ENCODE measurements at regions not wholly inside any gene's neighbourhood (a gene's known extent, or its start where the extent isn't known, plus 50 kb on each side); places are given as distances from the start of the nearest gene placed in this dataset.
"Not testable (repeated sequence)": the region's sequence is repeated elsewhere in the genome, so short reads cannot be mapped to it uniquely, and the experiment has no call there.

- not testable (repeated sequence) for H4K20me1 ChIP-seq (ENCODE audit: insufficient read depth, low read length); H3K79me2 ChIP-seq (ENCODE audit: insufficient read depth, low read length); H3K4me1 ChIP-seq (ENCODE audit: insufficient read depth, low read length); H3K27ac ChIP-seq (ENCODE audit: low read length); ATAC-seq (ENCODE audit: insufficient read depth, low read depth); DNase-seq; H3K9me3 ChIP-seq (ENCODE audit: insufficient read depth, low read length, severe bottlenecking); H3K4me3 ChIP-seq (ENCODE audit: low read depth in 1 of 2, low read length in 2 of 2); H3K9ac ChIP-seq (ENCODE audit: low read depth, low read length); H3K27me3 ChIP-seq (ENCODE audit: insufficient read depth, low read length, poor library complexity); H2AFZ ChIP-seq (ENCODE audit: low read depth, low read length); H3K4me2 ChIP-seq (ENCODE audit: insufficient read depth, low read length); H3K36me3 ChIP-seq (ENCODE audit: insufficient read depth, low read length)
Observed at GRCh38 chr5:99404764-99405302, 476.0 kb upstream of the CHD1 start.

DNA sequence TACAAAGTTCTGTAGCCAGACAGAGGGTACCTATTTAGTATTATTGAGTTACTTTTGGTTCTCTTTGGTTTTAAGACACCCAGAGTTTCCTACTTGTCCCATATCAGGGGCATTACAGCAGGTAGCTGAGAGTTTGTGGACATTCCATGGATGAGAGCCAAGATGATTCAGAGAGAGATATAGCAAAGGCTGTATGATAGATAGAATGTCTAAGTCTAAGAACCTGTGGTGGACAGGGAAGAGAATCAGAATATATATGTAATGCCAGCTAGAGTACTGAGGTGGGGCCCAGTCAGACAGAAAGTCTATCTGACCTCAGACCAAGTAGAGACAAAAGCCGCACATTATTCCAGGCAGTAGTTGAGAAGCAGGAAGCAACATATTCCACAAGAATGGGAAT, 471.8 kb upstream of the CHD1 start:
- DNase-seq; H3K79me2 ChIP-seq (ENCODE audit: insufficient read depth, low read length); H3K4me2 ChIP-seq (ENCODE audit: insufficient read depth, low read length); H3K36me3 ChIP-seq (ENCODE audit: insufficient read depth, low read length); H3K9ac ChIP-seq (ENCODE audit: low read depth, low read length); H3K4me3 ChIP-seq (ENCODE audit: low read depth in 1 of 2, low read length in 2 of 2); H4K20me1 ChIP-seq (ENCODE audit: insufficient read depth, low read length); H3K27me3 ChIP-seq (ENCODE audit: insufficient read depth, low read length, poor library complexity); H3K4me1 ChIP-seq (ENCODE audit: insufficient read depth, low read length); H3K27ac ChIP-seq (ENCODE audit: low read length); H2AFZ ChIP-seq (ENCODE audit: low read depth, low read length); H3K9me3 ChIP-seq (ENCODE audit: insufficient read depth, low read length, severe bottlenecking); ATAC-seq (ENCODE audit: insufficient read depth, low read depth): not testable (repeated sequence)

GRCh38 chr5:99398976-99399375, 470.2 kb upstream of the CHD1 start:
- Histone ChIP-seq H3K36me3 (ENCODE audit: insufficient read depth, low read length) (no peaks in the 10 kb centered on the region), H3K4me2 (ENCODE audit: insufficient read depth, low read length) (no peak overlapping the region)
- DNase-seq: no peak

DNA sequence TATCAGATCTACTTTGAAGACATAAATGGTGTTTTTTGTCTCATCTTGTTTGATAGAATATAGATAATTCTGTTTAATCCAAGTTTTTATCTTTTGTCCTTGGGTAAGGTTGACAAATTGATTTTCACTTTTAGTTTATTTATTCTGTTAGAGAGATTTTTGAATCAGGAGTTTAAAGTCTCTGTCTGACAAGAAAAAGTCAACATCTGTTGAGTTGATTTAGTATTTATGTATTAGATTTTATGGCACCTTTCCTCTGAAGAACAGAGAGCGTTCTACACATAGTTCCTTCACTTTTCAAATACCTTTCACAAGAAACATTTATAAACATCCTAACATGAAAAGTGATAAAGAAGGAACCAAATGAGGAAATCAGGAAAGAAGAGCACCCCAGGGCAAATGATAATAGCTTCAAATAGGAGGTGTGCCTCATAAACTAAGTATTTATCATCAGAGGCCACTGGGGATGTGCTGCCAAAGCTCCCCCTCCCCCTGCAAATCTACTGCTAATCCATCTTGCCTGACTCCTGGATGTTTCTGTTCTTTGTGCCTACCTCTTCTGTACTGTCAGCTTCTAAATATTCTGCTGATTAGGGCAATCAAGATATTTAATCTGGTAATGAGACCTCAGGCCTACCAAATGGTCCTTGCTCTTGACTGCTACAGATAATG, 457.7 kb upstream of the CHD1 start:
- no peaks in the 10 kb centered on the region for H3K9me3 ChIP-seq (ENCODE audit: insufficient read depth, low read length, severe bottlenecking)
- no peak for ATAC-seq (ENCODE audit: insufficient read depth, low read depth)

More at GRCh38 chr5:99398976-99399375, 470.2 kb upstream of the CHD1 start:
- Histone ChIP-seq H2AFZ (ENCODE audit: low read depth, low read length) (no peak overlapping the region), H3K4me1 (ENCODE audit: insufficient read depth, low read length) (no peaks in the 10 kb centered on the region), H3K79me2 (ENCODE audit: insufficient read depth, low read length) (no peaks in the 10 kb centered on the region), H3K9me3 (ENCODE audit: insufficient read depth, low read length, severe bottlenecking) (no peaks in the 10 kb centered on the region), H3K4me3 (ENCODE audit: low read depth in 1 of 2, low read length in 2 of 2) (no peak overlapping the region), H3K27ac (ENCODE audit: low read length) (no peak overlapping the region), H3K9ac (ENCODE audit: low read depth, low read length) (no peak overlapping the region), H3K27me3 (ENCODE audit: insufficient read depth, low read length, poor library complexity) (no peaks in the 10 kb centered on the region), H4K20me1 (ENCODE audit: insufficient read depth, low read length) (no peaks in the 10 kb centered on the region)
- no peak for TF ChIP-seq EZH2 (IDR thresholded peaks at IDR 0.05; ENCODE audit: borderline replicate concordance, low read depth, low read length, severe bottlenecking)
- TF ChIP-seq, protein P1, sequence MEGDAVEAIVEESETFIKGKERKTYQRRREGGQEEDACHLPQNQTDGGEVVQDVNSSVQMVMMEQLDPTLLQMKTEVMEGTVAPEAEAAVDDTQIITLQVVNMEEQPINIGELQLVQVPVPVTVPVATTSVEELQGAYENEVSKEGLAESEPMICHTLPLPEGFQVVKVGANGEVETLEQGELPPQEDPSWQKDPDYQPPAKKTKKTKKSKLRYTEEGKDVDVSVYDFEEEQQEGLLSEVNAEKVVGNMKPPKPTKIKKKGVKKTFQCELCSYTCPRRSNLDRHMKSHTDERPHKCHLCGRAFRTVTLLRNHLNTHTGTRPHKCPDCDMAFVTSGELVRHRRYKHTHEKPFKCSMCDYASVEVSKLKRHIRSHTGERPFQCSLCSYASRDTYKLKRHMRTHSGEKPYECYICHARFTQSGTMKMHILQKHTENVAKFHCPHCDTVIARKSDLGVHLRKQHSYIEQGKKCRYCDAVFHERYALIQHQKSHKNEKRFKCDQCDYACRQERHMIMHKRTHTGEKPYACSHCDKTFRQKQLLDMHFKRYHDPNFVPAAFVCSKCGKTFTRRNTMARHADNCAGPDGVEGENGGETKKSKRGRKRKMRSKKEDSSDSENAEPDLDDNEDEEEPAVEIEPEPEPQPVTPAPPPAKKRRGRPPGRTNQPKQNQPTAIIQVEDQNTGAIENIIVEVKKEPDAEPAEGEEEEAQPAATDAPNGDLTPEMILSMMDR (IDR thresholded peaks at IDR 0.05; ENCODE audit: borderline replicate concordance, extremely low read depth, low read length, poor library complexity, severe bottlenecking): no peak
- no peak for ATAC-seq (ENCODE audit: insufficient read depth, low read depth)

More for the DNA sequence above, 457.7 kb upstream of the CHD1 start:
- Histone ChIP-seq H4K20me1 (ENCODE audit: insufficient read depth, low read length) (no peaks in the 10 kb centered on the region), H2AFZ (ENCODE audit: low read depth, low read length) (no peak overlapping the region), H3K36me3 (ENCODE audit: insufficient read depth, low read length) (no peaks in the 10 kb centered on the region), H3K27me3 (ENCODE audit: insufficient read depth, low read length, poor library complexity) (no peaks in the 10 kb centered on the region), H3K9ac (ENCODE audit: low read depth, low read length) (no peak overlapping the region), H3K4me2 (ENCODE audit: insufficient read depth, low read length) (no peak overlapping the region), H3K4me1 (ENCODE audit: insufficient read depth, low read length) (no peaks in the 10 kb centered on the region), H3K79me2 (ENCODE audit: insufficient read depth, low read length) (no peaks in the 10 kb centered on the region), H3K4me3 (ENCODE audit: low read depth in 1 of 2, low read length in 2 of 2) (no peak overlapping the region), H3K27ac (ENCODE audit: low read length) (no peak overlapping the region)
- no peak for DNase-seq
- no peak for TF ChIP-seq EZH2 (IDR thresholded peaks at IDR 0.05; ENCODE audit: borderline replicate concordance, low read depth, low read length, severe bottlenecking)
- TF ChIP-seq, protein P1 (IDR thresholded peaks at IDR 0.05; ENCODE audit: borderline replicate concordance, extremely low read depth, low read length, poor library complexity, severe bottlenecking): no peak
